Erythroblast (primary cell): ENCODE measurements at regions not wholly inside any gene's neighbourhood (a gene's known extent, or its start where the extent isn't known, plus 50 kb on each side); places are given as distances from the start of the nearest gene placed in this dataset.

ENCODE experiments used
- GATA1 ChIP-seq: IDR thresholded peaks from 2 replicates; pipeline ENCODE4 v1.6.1; 2011; ENCODE audit warnings: low read depth, mild to moderate bottlenecking, control low read depth, low read length, moderate library complexity
- POLR2A ChIP-seq: IDR thresholded peaks from 2 replicates; pipeline ENCODE4 v1.6.1; 2011; ENCODE audit warnings: mild to moderate bottlenecking, low read length

DNA sequence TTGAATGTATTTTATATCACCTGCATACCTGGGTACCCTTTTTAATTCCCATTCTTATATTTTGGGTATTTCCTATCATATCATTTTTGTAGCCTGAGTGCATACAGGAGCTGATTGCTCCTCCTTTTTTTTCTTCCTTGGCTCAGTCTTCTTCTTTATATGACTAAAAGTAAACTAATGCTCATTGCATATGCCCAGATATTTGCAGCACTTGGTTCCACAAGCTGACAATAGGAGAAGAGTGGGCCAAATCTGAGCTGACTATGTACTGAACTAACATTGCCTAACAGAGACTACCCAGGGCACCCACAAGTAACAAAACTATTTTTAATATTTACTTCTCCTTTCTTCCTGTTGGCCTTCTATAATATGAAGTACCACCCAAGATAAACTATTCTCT, 131.7 kb upstream of the SPOPL start:
- TF ChIP-seq POLR2A (no peak), GATA1 (no peak)
